ENCODE measurements at regions not wholly inside any gene's neighbourhood (a gene's known extent, or its start where the extent isn't known, plus 50 kb on each side); places are given as distances from the start of the nearest gene placed in this dataset.

GRCh38 chr2:2409481-2409880 is 78.4 kb upstream of the MYT1L start:
- TF ChIP-seq CTCF (IDR thresholded peaks at IDR 0.05): no peak
- no peak overlapping the region for H3K4me3 ChIP-seq
- DNase-seq (ENCODE audit: low spot score) (no peak), ATAC-seq (ENCODE audit: insufficient number of reproducible peaks, low FRiP score, low read depth) (no peak)
- H3K27ac ChIP-seq: no peak overlapping the region
- H3K9me3 ChIP-seq: peaks cover 4% of the 10 kb centered on the region
- no peaks in the 10 kb centered on the region for H3K36me3 ChIP-seq
- H3K27me3 ChIP-seq (replicated peaks; ENCODE audit: insufficient read depth): no peaks in the 10 kb centered on the region
- H3K4me1 ChIP-seq (ENCODE audit: control insufficient read depth in 1 of 2, low read depth in 2 of 2): no peaks in the 10 kb centered on the region

- Histone ChIP-seq H3K27ac (no peak overlapping the region), H3K4me3 (no peak overlapping the region), H3K27me3 (replicated peaks; ENCODE audit: insufficient read depth) (no peaks in the 10 kb centered on the region), H3K9me3 (peaks cover 4% of the 10 kb centered on the region), H3K4me1 (ENCODE audit: control insufficient read depth in 1 of 2, low read depth in 2 of 2) (no peaks in the 10 kb centered on the region), H3K36me3 (no peaks in the 10 kb centered on the region)
- no peak for TF ChIP-seq CTCF (IDR thresholded peaks at IDR 0.05)
- DNase-seq (ENCODE audit: low spot score) (no peak), ATAC-seq (ENCODE audit: insufficient number of reproducible peaks, low FRiP score, low read depth) (no peak)
Observed at GRCh38 chr2:2405780-2406179, 74.7 kb upstream of the MYT1L start.

- TF ChIP-seq CTCF (IDR thresholded peaks at IDR 0.05): no peak
- H3K9me3 ChIP-seq: no peaks in the 10 kb centered on the region
- no peak for ATAC-seq (ENCODE audit: insufficient number of reproducible peaks, low FRiP score, low read depth)
- no peaks in the 10 kb centered on the region for H3K27me3 ChIP-seq (replicated peaks; ENCODE audit: insufficient read depth)
- no peaks in the 10 kb centered on the region for H3K36me3 ChIP-seq
- no peak overlapping the region for H3K4me3 ChIP-seq
- H3K4me1 ChIP-seq (ENCODE audit: control insufficient read depth in 1 of 2, low read depth in 2 of 2): no peaks in the 10 kb centered on the region
- no peak overlapping the region for H3K27ac ChIP-seq
- no peak for DNase-seq (ENCODE audit: low spot score)
Observed at GRCh38 chr2:2400286-2401038, 69.4 kb upstream of the MYT1L start.

- no peaks in the 10 kb centered on the region for H3K4me1 ChIP-seq (ENCODE audit: control insufficient read depth in 1 of 2, low read depth in 2 of 2)
- no peaks in the 10 kb centered on the region for H3K36me3 ChIP-seq
- no peak for ATAC-seq (ENCODE audit: insufficient number of reproducible peaks, low FRiP score, low read depth)
- TF ChIP-seq CTCF (IDR thresholded peaks at IDR 0.05): no peak
- no peaks in the 10 kb centered on the region for H3K9me3 ChIP-seq
- no peaks in the 10 kb centered on the region for H3K27me3 ChIP-seq (replicated peaks; ENCODE audit: insufficient read depth)
- H3K4me3 ChIP-seq: no peak overlapping the region
- no peak for DNase-seq (ENCODE audit: low spot score)
- H3K27ac ChIP-seq: no peak overlapping the region
Observed at GRCh38 chr2:2399396-2399795, 68.3 kb upstream of the MYT1L start.

GRCh38 chr2:2392332-2392731 is 61.3 kb upstream of the MYT1L start:
- H3K4me3 ChIP-seq: no peak overlapping the region
- H3K27ac ChIP-seq: no peak overlapping the region
- ATAC-seq (ENCODE audit: insufficient number of reproducible peaks, low FRiP score, low read depth): no peak
- H3K9me3 ChIP-seq: no peaks in the 10 kb centered on the region
- no peak for DNase-seq (ENCODE audit: low spot score)
- no peaks in the 10 kb centered on the region for H3K27me3 ChIP-seq (replicated peaks; ENCODE audit: insufficient read depth)
- no peak for TF ChIP-seq CTCF (IDR thresholded peaks at IDR 0.05)
- no peaks in the 10 kb centered on the region for H3K4me1 ChIP-seq (ENCODE audit: control insufficient read depth in 1 of 2, low read depth in 2 of 2)
- no peaks in the 10 kb centered on the region for H3K36me3 ChIP-seq
